Testis (tissue), 2 donors: ENCODE measurements at regions not wholly inside any gene's neighbourhood (a gene's known extent, or its start where the extent isn't known, plus 50 kb on each side); places are given as distances from the start of the nearest gene placed in this dataset.

ENCODE experiments used
- DNase-seq: peaks from one replicate; pipeline ENCODE4 v3.0.0-alpha.2; 2019
- H3K27ac ChIP-seq, 2 donors: fragments of 200-600 bp; sonication (generic); one replicate each; pipeline ENCODE4 v1.5.1; 2019
- H3K27me3 ChIP-seq: fragments of 200-600 bp; sonication (generic); one replicate; pipeline ENCODE4 v1.5.1; 2019
- H3K36me3 ChIP-seq: fragments of 200-600 bp; sonication (generic); one replicate; pipeline ENCODE4 v1.5.1; 2017; ENCODE audit warnings: low read depth; ENCODE audit errors: missing control alignments
- H3K4me1 ChIP-seq: fragments of 200-600 bp; sonication (generic); one replicate; pipeline ENCODE4 v1.5.1; 2019
- H3K4me3 ChIP-seq, 2 donors: fragments of 200-600 bp; sonication (generic); one replicate each; pipeline ENCODE4 v1.5.1; 2017 to 2019
- H3K9me3 ChIP-seq: fragments of 200-600 bp; sonication (generic); one replicate; pipeline ENCODE4 v1.5.1; 2017
- CTCF ChIP-seq, 3 experiments: fragments of 450-650 bp in 2 of 3; fragments of 200-600 bp in 1 of 3; sonication (generic) in 1 of 3; IDR thresholded peaks; one replicate each; pipeline ENCODE4 v1.5.1; 2016 to 2019; ENCODE audit warnings: antibody characterized with exemption in 3 of 3, mild to moderate bottlenecking in 2 of 3, moderate library complexity in 1 of 3
- POLR2A ChIP-seq: fragments of 450-650 bp; IDR thresholded peaks from one replicate; pipeline ENCODE4 v1.6.1; 2017; ENCODE audit warnings: antibody characterized with exemption, mild to moderate bottlenecking, moderate library complexity
- WGBS, 2 donors: methylation state at CpG; one replicate each; pipeline ENCODE4 v1.1.5; 2018; 5-methylcytosine and 5-hydroxymethylcytosine counted together
- intact Hi-C: fragments of 100-400 bp; cut with DNase I; formaldehyde crosslinking; loops from one replicate; pipeline ENCODE4 v1.15.1; 2023; ENCODE audit warnings: low total_unique reads

DNA sequence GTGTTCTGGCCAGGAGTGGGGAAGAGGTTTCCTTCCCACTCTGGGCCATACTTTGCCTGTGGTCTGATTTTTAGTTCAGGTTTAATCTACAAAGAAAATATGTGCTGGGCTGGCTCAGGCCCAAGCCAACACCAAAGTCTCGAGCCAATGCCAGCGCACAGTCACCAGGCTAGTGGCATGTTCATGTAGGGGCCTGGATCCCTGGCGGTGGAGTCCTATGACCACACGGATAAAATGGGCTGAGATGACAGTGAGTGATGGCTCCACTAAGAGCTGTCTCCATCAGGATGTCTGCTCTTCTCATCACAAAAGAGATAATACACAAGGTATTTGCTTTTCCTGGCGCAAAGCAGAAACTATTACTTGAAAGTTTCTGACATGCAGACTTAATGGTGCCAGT, 92.9 kb upstream of the PTPN3 start:
- no peak for DNase-seq
- no peaks in the 10 kb centered on the region for H3K9me3 ChIP-seq
- H3K4me1 ChIP-seq, result no peaks in the 10 kb centered on the region
- WGBS, 2 donors, result 74 to 82% methylated on average over 5 of the region's 5 CpGs
- TF ChIP-seq POLR2A (no peak), CTCF (IDR thresholded peaks at IDR 0.05) (no peak)
- intact Hi-C loops, result no loop called here
- H3K4me3 ChIP-seq, result no peak overlapping the region
- H3K27me3 ChIP-seq, result no peaks in the 10 kb centered on the region
- no peak overlapping the region for H3K27ac ChIP-seq
- H3K36me3 ChIP-seq, result no peaks in the 10 kb centered on the region

- 77 to 85% methylated on average over 2 of the region's 2 CpGs for WGBS, 2 donors
- no peak for TF ChIP-seq CTCF (IDR thresholded peaks at IDR 0.05)
- TF ChIP-seq POLR2A, result no peak
- Histone ChIP-seq H3K9me3 (no peaks in the 10 kb centered on the region), H3K27ac (no peak overlapping the region), H3K27me3 (no peaks in the 10 kb centered on the region), H3K36me3 (no peaks in the 10 kb centered on the region), H3K4me1 (no peaks in the 10 kb centered on the region), H3K4me3 (no peak overlapping the region)
- intact Hi-C loops, result no loop called here
- DNase-seq, result no peak
Observed at GRCh38 chr9:109591691-109592090, 93.6 kb upstream of the PTPN3 start.

- no peak overlapping the region for H3K27ac ChIP-seq
- H3K9me3 ChIP-seq, result no peaks in the 10 kb centered on the region
- no peak overlapping the region for H3K4me3 ChIP-seq
- DNase-seq, result no peak
- 87 to 92% methylated on average over 5 of the region's 5 CpGs for WGBS, 2 donors
- no peak for TF ChIP-seq POLR2A
- TF ChIP-seq CTCF (IDR thresholded peaks at IDR 0.05), result no peak
- no peaks in the 10 kb centered on the region for H3K27me3 ChIP-seq
- no peaks in the 10 kb centered on the region for H3K4me1 ChIP-seq
- intact Hi-C loops, result no loop called here
- H3K36me3 ChIP-seq, result no peaks in the 10 kb centered on the region
Observed at GRCh38 chr9:109593612-109594011, 95.5 kb upstream of the PTPN3 start.

- Histone ChIP-seq H3K4me1 (no peaks in the 10 kb centered on the region), H3K9me3 (no peaks in the 10 kb centered on the region), H3K27ac (no peak overlapping the region), H3K4me3 (no peak overlapping the region), H3K36me3 (no peaks in the 10 kb centered on the region), H3K27me3 (no peaks in the 10 kb centered on the region)
- DNase-seq, result no peak
- 92% methylated on average over 3 of the region's 3 CpGs for WGBS, 2 donors
- TF ChIP-seq CTCF (IDR thresholded peaks at IDR 0.05) (no peak), POLR2A (no peak)
- intact Hi-C loops, result no loop called here
Observed at GRCh38 chr9:109597496-109597895, 99.4 kb upstream of the PTPN3 start.

DNA sequence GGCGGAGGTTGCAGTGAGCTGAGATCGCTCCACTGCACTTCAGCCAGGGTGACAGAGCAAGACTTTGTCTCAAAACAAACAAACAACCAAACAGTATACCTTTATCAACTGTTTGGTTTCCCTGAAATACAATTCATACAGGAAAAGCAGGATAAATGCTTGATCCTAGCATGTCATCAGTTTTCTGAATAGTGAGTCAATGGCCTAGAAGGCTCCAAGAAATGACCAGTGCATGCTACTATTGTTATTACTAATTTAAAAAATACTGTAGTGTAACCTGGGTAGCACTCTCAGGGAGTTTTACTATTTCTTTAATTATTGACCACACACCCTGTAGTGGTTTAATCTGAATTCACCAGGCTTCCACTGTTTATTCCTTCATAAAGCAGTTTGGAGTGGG, 101.0 kb upstream of the PTPN3 start:
- WGBS, 2 donors, result 71 to 86% methylated on average over 2 of the region's 2 CpGs
- TF ChIP-seq POLR2A (no peak), CTCF (IDR thresholded peaks at IDR 0.05) (no peak)
- no peaks in the 10 kb centered on the region for H3K9me3 ChIP-seq

More for the DNA sequence above, 101.0 kb upstream of the PTPN3 start:
- Histone ChIP-seq H3K27me3 (no peaks in the 10 kb centered on the region), H3K27ac (no peak overlapping the region), H3K36me3 (no peaks in the 10 kb centered on the region), H3K4me1 (no peaks in the 10 kb centered on the region), H3K4me3 (no peak overlapping the region)
- DNase-seq, result no peak
- intact Hi-C loops, result no loop called here
